Stimulated activated CD8-positive, alpha-beta memory T cell treated with anti-CD3 and anti-CD28 coated beads, Interleukin-7, amount 100 ng/mL, for 1 hour (primary cell): ENCODE measurements at regions not wholly inside any gene's neighbourhood (a gene's known extent, or its start where the extent isn't known, plus 50 kb on each side); places are given as distances from the start of the nearest gene placed in this dataset.
"Not testable (repeated sequence)": the region's sequence is repeated elsewhere in the genome, so short reads cannot be mapped to it uniquely, and the experiment has no call there.

Source experiments
- DNase-seq, 2 donors: peaks; one replicate each; pipeline ENCODE4 v3.0.0-alpha.2; 2020; ENCODE audit warnings: low read depth in 2 of 2

GRCh38 chr11:122401581-122401980, 253.9 kb upstream of the UBASH3B start:
- not testable (repeated sequence) for DNase-seq

DNA sequence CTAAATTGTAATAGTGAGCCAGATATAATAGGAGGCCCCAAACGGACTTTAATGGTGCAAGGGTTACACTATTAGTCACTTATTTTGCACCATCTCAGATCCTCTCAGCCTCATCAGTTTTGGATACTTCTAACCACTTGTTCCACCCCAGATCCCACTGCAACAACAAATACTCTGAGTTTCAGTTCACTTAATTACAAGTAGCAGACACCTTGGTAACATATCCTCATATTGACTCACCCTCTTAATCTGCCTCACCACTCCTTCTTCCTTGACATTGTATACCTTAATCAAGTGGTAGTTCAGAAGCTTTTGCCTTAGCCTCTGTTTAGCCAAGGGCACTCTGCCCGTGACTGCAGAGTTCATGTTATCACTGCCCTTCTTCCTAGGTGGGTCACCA, 256.1 kb upstream of the UBASH3B start:
- DNase-seq: no peak

GRCh38 chr11:122398851-122399250, 256.7 kb upstream of the UBASH3B start:
- DNase-seq: no peak

GRCh38 chr11:122398167-122398566, 257.4 kb upstream of the UBASH3B start:
- no peak for DNase-seq

GRCh38 chr11:122395282-122395681, 260.2 kb upstream of the UBASH3B start:
- DNase-seq: no peak

DNA sequence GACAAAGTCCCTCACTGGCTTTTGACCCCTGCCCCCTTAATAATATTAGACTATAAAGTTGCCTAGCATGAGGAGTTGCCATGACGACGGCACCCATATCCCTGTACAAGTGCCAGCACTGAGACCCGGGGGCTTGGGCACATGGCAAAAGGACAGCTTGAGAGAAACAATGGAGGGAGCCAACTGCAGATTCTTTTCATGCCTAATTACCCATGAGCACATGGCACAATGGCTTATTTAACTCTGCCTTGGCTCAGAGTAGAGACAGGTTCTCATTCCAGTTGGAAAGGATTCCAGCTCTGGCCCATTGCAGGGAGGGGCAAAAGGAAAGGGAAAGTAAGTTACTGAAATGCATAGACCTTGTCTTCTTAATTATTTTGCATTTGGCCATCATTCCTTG, 261.2 kb upstream of the UBASH3B start:
- DNase-seq: no peak

DNA sequence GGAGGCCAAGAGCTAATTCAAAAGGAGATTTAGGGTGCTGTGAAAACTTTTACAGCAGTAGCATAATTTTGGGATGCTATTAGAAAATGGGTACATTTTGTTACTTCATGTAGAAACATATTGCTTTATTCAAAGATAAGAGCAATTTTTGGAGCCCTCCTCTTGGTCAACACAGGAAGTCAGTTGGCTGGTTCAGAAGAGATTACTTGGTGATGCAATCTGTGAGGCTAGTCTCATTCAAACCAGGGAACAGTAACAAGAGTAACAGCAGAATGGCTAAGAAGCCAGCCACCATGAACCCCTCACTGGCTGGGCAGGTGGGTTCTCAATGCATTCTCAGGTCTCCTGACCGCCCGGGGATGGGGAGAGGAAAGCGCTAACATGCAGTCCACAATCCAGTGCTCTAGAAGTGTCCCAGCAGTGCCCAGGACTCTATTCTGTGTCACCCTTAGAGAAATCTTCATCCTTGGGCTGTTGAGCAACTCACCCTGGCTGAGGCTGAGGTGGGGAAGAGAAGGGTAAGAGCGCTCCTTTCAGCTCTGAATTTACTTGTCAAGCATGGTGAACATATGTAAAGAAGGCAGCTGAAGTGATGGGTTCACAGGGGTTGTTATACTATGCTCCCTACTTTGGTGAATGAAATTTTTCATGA, 262.2 kb upstream of the UBASH3B start:
- DNase-seq: no peak

- no peak for DNase-seq
Measured at GRCh38 chr11:122392508-122392907, 263.0 kb upstream of the UBASH3B start.

DNA sequence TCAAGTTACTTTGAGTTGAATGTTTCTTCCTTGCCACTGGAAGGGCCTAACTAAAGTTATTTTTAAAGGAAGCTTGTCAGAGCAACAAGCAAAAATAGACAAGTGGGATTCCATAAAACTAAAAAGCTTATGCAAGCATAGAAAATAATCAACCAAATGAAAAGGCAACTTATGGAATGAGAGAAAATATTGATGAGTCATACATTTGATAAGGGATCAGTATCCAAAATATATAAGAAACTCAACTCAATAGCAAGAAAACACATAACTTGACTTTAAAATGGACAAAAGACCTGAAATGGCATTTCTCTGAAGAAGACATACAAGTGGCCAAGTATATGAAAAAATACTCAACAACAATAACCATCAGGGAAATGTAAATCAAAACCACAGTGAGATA, 264.5 kb upstream of the UBASH3B start:
- DNase-seq: no peak

GRCh38 chr11:122383186-122383585, 267.2 kb upstream of the BLID start:
- no peak for DNase-seq

- DNase-seq: no peak
Measured at GRCh38 chr11:122375687-122376399, 259.8 kb upstream of the BLID start.

- DNase-seq: no peak
Measured at GRCh38 chr11:122368796-122369195, 252.8 kb upstream of the BLID start.

DNA sequence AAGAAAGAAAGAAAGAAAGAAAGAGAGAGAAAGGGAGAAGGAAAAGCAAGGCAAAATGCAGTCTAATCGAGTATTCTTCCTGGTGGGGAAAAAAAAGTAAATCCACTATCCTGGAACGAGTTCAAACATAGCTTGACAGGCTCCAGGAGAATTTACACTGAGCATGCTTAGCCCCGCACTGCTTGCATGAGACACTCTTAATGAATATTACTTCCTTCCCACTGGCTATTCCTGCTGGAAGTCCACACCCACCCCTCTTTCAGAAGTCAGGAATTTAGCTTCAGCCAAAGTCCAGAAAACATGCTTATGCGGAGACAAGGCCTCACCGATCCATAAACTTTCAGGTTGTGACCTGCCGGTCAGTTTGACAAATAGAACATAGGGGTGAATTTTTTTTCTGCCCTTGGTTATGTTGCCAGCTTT, 251.8 kb upstream of the BLID start:
- no peak for DNase-seq

DNA sequence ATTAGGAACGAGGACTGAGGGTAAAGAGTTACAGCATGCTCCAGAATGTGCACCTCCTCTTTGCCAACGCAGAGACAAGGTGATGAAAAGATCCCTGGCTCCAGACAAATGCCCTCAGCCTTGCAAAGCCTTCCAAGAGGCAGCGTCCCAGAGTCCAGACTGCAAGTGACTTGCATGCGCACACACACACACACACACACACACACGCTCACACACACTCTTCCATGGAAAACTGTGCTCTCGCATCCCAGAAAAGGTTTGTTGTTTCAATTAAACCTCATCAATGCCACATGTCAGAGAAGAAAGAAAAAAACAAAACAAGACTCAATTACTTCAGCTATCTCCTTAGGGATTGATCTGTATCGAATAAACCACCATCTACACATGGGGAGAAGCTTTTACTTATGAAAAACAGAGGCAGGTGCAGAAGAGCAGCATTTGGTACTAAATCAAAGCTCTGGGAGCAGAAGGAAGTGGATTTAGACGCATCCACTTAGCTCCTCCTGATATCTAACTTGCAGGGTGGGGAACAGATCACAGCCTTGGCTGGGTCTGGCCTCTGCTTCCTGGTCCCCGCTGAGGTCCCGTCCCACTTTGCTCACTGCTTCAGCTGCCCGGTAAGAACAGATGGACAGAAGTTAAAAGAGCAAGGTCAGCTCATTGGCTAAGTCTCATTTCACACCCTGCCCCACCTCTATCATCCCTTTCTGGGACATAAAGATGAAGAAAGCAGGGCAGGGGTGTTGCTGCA, 249.8 kb upstream of the BLID start:
- DNase-seq: no peak

DNA sequence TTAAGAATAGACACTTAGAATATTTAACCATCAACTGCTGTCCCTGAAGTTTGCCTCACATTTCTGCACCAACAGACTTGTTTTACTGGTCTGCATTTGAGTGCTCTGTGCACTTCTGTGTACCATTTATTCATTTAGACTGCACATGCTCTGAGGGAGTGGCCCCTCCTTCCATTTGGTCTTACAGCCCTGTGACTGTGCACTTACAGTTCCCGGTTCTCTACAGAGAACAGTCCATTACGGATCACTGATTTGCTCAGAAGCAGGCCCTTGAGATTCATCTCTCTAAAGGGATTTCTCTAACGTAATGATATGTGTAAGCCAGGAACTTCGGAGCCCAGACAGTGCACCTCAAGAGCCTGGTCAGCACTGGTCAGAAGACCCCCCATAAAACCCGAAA, 247.3 kb upstream of the BLID start:
- no peak for DNase-seq

GRCh38 chr11:122362381-122362780, 246.4 kb upstream of the BLID start:
- DNase-seq: no peak

GRCh38 chr11:122360875-122361274, 244.9 kb upstream of the BLID start:
- no peak for DNase-seq

- no peak for DNase-seq
Measured at GRCh38 chr11:122359081-122359571, 243.1 kb upstream of the BLID start.

DNA sequence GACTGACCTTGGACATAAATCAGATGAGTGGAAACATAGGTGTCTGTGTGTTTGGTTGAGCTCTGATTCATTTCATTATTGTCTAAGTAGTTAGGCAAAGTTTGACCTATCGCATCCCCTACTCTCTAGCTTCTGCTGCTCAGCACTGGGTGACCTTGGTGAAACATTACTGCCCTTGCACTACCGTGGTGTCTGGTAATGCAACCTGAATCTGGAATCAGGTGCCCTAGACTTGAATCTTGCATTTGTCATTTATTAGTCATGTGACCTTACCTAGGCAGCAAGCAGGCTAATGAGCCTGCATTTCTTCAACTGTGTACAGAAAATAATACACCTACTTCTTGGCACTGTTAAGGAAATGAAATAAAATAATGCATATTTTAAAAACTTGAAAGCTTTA, 242.3 kb upstream of the BLID start:
- DNase-seq: no peak

- no peak for DNase-seq
Measured at GRCh38 chr11:122355968-122356367, 240.0 kb upstream of the BLID start.

DNA sequence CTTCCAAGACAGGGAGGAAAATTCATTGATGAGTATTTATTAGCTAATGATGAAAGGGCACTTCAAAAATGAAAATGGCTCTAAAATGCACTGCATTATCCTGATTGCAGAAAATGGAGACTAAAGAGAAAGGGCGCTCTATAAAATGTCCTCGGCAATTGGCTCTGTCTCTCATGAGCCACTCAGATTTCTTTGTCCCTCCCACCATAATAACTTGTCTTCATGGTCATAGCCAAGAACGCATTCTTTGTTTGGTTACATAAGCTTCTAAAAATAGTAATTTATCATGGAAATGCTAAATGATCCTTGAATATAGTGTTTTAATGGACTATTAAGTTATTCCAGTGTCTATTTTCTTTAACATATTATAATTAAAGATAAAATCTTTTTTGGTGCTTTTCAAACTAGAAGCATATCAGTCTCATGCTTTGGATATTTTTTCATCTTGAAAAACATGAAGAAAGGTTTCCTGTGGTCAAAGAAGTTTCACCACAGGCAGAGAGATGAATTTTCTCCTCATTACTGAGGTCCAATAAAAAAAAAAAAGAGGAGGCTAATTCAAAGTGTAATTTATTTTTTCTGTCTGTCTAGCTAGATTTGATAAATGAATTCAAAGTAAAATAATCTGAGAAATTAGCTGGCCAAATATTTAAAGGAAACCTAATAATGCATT, 238.1 kb upstream of the BLID start:
- no peak for DNase-seq

GRCh38 chr11:122353561-122353960, 237.5 kb upstream of the BLID start:
- DNase-seq: no peak
